ENCODE measurements at regions not wholly inside any gene's neighbourhood (a gene's known extent, or its start where the extent isn't known, plus 50 kb on each side); places are given as distances from the start of the nearest gene placed in this dataset.

DNA sequence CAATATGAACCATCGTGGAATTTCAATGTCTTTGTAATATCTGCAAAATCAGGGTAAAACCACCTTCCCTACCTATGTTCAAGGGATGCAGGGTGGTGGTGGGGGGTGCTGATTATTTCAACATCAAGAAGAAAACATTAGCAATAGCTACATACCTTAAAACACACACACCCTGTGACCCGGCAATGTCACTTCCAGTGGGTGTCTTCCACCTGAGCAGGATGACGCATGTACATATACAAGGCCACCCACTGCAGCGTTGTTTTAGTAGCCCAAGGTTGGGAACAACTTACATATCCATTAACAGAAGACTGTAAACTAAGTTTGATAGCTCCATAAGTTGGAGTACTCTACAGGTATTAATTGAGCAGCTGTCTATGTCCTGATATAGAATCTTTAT, 62.6 kb upstream of the SIRPG start:
- H3K4me1 ChIP-seq (ENCODE audit: control insufficient read depth, insufficient read depth, low read length): no peaks in the 10 kb centered on the region
- intact Hi-C loops (cut with micrococcal nuclease): no loop called here
- H3K27ac ChIP-seq (ENCODE audit: low read length): no peak overlapping the region
- Mint-ChIP-seq H3K27me3 (ENCODE audit: low read depth in 2 of 2) (peaks cover 2 to 46% of the 10 kb centered on the region in 2 donors), H3K4me1 (no peaks in the 10 kb centered on the region), H3K36me3 (no peaks in the 10 kb centered on the region), H3K27ac (no peak overlapping the region), H3K9me3 (peaks cover 0 to 4% of the 10 kb centered on the region in 2 donors), H3K4me3 (no peak overlapping the region)
- DNase-seq: no peak
- no peaks in the 10 kb centered on the region for H3K36me3 ChIP-seq (ENCODE audit: control insufficient read depth, insufficient read depth, low read length)
- H3K9me3 ChIP-seq (ENCODE audit: control insufficient read depth, insufficient read depth, low read length): no peaks in the 10 kb centered on the region
- 100% methylated on average over 3 of the region's 4 CpGs for WGBS (ENCODE audit: insufficient coverage)
- no peaks in the 10 kb centered on the region for H3K27me3 ChIP-seq (ENCODE audit: control insufficient read depth, insufficient read depth, low read length)
- TF ChIP-seq CTCF (IDR thresholded peaks at IDR 0.05): no peak
- H3K4me3 ChIP-seq (ENCODE audit: low read length): no peak overlapping the region
- no peak for ATAC-seq

DNA sequence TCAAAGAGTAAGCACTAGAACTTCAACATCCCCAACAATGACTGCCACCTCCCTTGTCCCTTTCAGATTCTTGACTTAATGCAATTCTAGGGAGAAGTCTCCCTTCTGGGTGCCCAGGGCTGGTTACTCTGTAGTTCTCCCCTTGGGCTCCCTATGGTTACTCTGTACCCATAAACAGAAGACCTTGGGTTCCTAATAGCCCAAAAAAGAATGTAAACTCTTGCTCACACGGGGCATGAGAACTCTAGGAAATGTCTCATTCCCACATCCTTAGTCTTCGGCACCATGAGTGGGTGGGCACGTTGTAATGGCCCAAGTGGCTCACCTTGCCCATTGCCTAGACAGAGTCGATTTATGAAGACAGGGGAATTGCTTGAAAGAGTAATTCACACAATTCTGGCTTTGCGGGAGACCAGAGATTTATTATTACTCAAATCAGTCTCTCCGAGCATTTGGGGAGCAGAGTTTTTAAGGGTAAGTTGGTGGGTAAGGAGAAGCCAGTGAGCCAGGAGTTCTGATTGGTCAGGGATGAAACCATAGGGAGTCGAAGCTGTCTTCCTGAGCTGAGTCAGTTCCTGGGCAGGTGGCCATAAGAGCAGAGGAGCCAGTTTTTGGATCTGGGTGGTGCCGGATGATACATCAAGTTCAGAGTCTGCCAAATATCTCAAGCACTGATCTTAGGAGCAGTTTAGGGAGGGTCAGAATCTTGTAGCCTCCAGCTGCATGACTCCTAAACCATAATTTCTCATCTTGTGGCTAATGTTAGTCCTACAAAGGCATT, 61.2 kb upstream of the SIRPG start:
- 81% methylated on average over 8 of the region's 8 CpGs for WGBS (ENCODE audit: insufficient coverage)

GRCh38 chr20:1712634-1713624, 55.4 kb upstream of the SIRPG start:
- ATAC-seq: no peak
- Histone ChIP-seq H3K4me3 (ENCODE audit: low read length) (no peak overlapping the region), H3K27ac (ENCODE audit: low read length) (no peak overlapping the region), H3K36me3 (ENCODE audit: control insufficient read depth, insufficient read depth, low read length) (no peaks in the 10 kb centered on the region), H3K27me3 (ENCODE audit: control insufficient read depth, insufficient read depth, low read length) (no peaks in the 10 kb centered on the region), H3K9me3 (ENCODE audit: control insufficient read depth, insufficient read depth, low read length) (no peaks in the 10 kb centered on the region), H3K4me1 (ENCODE audit: control insufficient read depth, insufficient read depth, low read length) (peaks cover 1% of the 10 kb centered on the region)
- H3K27me3 Mint-ChIP-seq (ENCODE audit: low read depth in 2 of 2): peaks cover 24 to 71% of the 10 kb centered on the region in 2 donors
- H3K9me3 Mint-ChIP-seq: no peaks in the 10 kb centered on the region
- no peak overlapping the region for H3K27ac Mint-ChIP-seq
- 99% methylated on average over 3 of the region's 4 CpGs for WGBS (ENCODE audit: insufficient coverage)
- DNase-seq: no peak
- peaks cover 1 to 2% of the 10 kb centered on the region in 2 donors for H3K4me1 Mint-ChIP-seq
- H3K4me3 Mint-ChIP-seq: no peak overlapping the region
- peaks cover 8% of the 10 kb centered on the region for H3K36me3 Mint-ChIP-seq
- TF ChIP-seq CTCF (IDR thresholded peaks at IDR 0.05): no peak
- intact Hi-C loops (cut with micrococcal nuclease): no loop called here

More for the DNA sequence above, 61.2 kb upstream of the SIRPG start:
- intact Hi-C loops (cut with micrococcal nuclease): no loop called here
- H3K4me1 Mint-ChIP-seq: no peaks in the 10 kb centered on the region
- Histone ChIP-seq H3K4me1 (ENCODE audit: control insufficient read depth, insufficient read depth, low read length) (no peaks in the 10 kb centered on the region), H3K9me3 (ENCODE audit: control insufficient read depth, insufficient read depth, low read length) (no peaks in the 10 kb centered on the region), H3K36me3 (ENCODE audit: control insufficient read depth, insufficient read depth, low read length) (no peaks in the 10 kb centered on the region), H3K27me3 (ENCODE audit: control insufficient read depth, insufficient read depth, low read length) (no peaks in the 10 kb centered on the region), H3K4me3 (ENCODE audit: low read length) (no peak overlapping the region), H3K27ac (ENCODE audit: low read length) (no peak overlapping the region)
- no peak overlapping the region for H3K27ac Mint-ChIP-seq
- ATAC-seq: no peak
- no peaks in the 10 kb centered on the region for H3K9me3 Mint-ChIP-seq
- no peak for TF ChIP-seq CTCF (IDR thresholded peaks at IDR 0.05)
- H3K4me3 Mint-ChIP-seq: no peak overlapping the region
- H3K27me3 Mint-ChIP-seq (ENCODE audit: low read depth in 2 of 2): peaks cover 6 to 51% of the 10 kb centered on the region in 2 donors
- H3K36me3 Mint-ChIP-seq: peaks cover 2% of the 10 kb centered on the region
- no peak for DNase-seq

All from natural killer cell (primary cell).